ENCODE measurements at regions not wholly inside any gene's neighbourhood (a gene's known extent, or its start where the extent isn't known, plus 50 kb on each side); places are given as distances from the start of the nearest gene placed in this dataset.

GRCh38 chr2:238974501-238975166 is 126.7 kb downstream of the TWIST2 start:
- TF ChIP-seq POLR2A (IDR thresholded peaks at IDR 0.05) = no peak
- no peak for TF ChIP-seq CTCF (IDR thresholded peaks at IDR 0.05)
